Activated naive CD4-positive, alpha-beta T cell treated with anti-CD3 and anti-CD28 coated beads, Interleukin-2, amount 50 U/mL, for 24 hours (primary cell): ENCODE measurements at regions not wholly inside any gene's neighbourhood (a gene's known extent, or its start where the extent isn't known, plus 50 kb on each side); places are given as distances from the start of the nearest gene placed in this dataset.
A peak's percentile ranks its signal among the peaks of the same experiment; 100 is the strongest.

Experiments used
- H3K27ac Mint-ChIP-seq: one replicate; pipeline ENCODE4 v1.8.0; 2021; ENCODE audit warnings: mild to moderate bottlenecking, mixed read lengths
- H3K27me3 Mint-ChIP-seq: one replicate; pipeline ENCODE4 v1.8.0; 2021; ENCODE audit warnings: mixed read lengths
- H3K36me3 Mint-ChIP-seq: one replicate; pipeline ENCODE4 v1.8.0; 2021; ENCODE audit warnings: mixed read lengths
- H3K4me1 Mint-ChIP-seq: one replicate; pipeline ENCODE4 v1.8.0; 2021; ENCODE audit warnings: mixed read lengths
- H3K4me3 Mint-ChIP-seq: one replicate; pipeline ENCODE4 v1.8.0; 2021; ENCODE audit warnings: mild to moderate bottlenecking, mixed read lengths
- H3K9me3 Mint-ChIP-seq: one replicate; pipeline ENCODE4 v1.8.0; 2021; ENCODE audit warnings: mixed read lengths

DNA sequence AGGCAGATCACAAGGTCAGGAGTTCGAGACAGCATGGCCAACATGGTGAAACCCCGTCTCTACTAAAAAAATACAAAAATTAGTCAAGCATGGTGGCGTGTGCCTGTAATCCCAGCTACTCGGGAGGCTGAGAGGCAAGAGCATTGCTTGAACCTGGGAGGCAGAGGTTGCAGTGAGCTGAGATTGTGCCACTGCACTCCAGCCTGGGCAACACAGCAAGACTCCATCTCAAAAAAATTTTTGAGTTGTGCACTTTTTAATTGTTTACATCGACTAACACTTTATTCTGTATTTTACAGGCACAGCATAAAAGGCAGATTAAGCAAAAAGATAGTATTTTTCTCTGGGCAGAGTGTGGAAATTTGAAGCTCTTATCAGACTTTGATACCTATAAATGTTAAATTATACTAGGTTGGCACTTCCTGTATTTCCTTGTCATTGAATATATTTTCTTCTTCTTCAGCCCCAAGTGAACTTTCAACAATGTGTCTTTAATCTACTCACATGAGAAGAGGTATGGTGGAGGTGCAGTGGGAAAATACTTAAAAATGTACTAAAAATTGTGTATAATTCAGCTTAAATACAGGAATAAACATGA lies 180.6 kb upstream of the ELL2 start:
- H3K27me3 Mint-ChIP-seq, result peaks cover 12% of the 10 kb centered on the region
- H3K4me3 Mint-ChIP-seq, result no peak overlapping the region
- no peaks in the 10 kb centered on the region for H3K9me3 Mint-ChIP-seq
- H3K4me1 Mint-ChIP-seq, result no peaks in the 10 kb centered on the region
- no peak overlapping the region for H3K27ac Mint-ChIP-seq
- no peaks in the 10 kb centered on the region for H3K36me3 Mint-ChIP-seq

DNA sequence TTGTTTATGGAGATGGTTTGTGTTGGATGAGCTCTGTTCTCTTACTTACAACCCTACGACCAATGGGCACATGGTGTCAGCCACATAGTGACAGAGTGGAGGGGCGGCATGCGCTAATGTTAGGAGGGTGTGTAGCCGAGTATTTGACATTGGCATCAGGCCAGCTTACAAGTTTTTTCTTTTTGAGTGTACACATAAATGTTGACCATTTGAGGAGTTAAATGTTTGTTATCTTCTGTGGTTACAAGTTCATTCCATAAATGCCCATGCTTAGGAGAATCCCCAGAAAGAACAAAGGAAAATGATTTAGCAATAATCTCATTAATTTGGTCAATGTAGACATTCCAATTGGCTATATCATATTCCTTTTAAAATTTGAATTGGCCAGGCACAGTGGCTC lies 180.1 kb upstream of the ELL2 start:
- Mint-ChIP-seq H3K4me1 (no peaks in the 10 kb centered on the region), H3K27me3 (peaks cover 12% of the 10 kb centered on the region), H3K9me3 (no peaks in the 10 kb centered on the region), H3K27ac (peak overlapping the region; percentile 23), H3K36me3 (no peaks in the 10 kb centered on the region), H3K4me3 (no peak overlapping the region)

DNA sequence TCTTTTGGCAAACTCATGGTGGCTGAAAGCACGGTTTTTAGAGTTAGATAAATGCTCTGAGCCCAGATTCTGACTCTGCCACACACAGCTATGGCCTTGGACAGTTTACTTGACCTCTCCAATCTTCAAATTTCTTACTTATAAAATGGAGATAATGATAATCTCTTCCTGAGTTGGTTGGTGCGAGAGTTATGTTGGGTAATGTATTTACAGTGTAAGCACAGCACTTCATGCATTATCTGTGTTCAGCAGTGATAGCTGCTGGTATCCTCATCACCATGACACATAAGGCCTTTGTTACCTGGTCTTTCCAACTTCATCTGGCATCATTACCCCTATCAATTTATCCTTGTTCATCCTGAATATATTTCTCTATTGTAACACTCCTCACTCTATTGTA lies 178.8 kb upstream of the ELL2 start:
- Mint-ChIP-seq H3K27ac (no peak overlapping the region), H3K4me3 (no peak overlapping the region), H3K36me3 (no peaks in the 10 kb centered on the region), H3K27me3 (peaks cover 16% of the 10 kb centered on the region), H3K9me3 (no peaks in the 10 kb centered on the region), H3K4me1 (no peaks in the 10 kb centered on the region)

DNA sequence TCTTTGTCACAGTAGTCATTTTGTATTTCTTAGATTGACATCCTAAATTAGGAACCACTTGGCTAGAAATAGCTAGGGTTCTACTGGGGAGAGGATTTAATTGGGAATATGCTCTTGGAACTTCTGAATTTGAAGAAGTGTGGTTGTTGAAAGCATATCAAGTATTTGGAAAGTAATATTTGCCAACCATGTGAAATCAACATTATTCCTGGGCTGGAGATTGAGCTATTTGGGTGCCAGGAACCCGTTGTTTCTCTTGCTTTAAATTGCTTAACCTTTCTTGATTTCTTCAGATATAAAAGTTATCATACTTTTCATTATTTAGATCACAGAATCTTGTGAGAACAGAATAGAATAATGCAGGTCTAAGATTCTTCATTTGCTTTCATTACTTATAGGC lies 178.4 kb upstream of the ELL2 start:
- Mint-ChIP-seq H3K27me3 (peaks cover 16% of the 10 kb centered on the region), H3K4me3 (no peak overlapping the region), H3K27ac (no peak overlapping the region), H3K9me3 (no peaks in the 10 kb centered on the region), H3K36me3 (no peaks in the 10 kb centered on the region), H3K4me1 (no peaks in the 10 kb centered on the region)

DNA sequence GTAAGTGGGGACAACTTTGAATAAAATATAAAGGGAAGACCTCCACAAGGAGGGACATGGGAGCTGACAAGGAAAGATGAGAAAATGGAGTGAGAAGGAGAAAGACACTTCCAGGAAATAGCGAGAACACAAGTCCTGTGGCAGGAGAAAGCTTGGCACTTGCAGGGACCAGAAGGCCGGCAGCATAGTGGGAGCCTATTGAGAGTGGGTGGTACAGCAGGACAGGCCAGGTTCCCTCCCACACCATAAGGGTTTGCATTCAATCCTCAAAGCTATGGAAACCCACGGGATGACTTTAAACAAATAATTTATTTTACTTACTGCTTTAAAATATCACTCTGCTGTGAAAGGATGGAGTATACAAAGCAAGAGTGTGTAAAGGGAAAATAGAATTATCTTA lies 173.2 kb upstream of the ELL2 start:
- Mint-ChIP-seq H3K36me3 (no peaks in the 10 kb centered on the region), H3K9me3 (no peaks in the 10 kb centered on the region), H3K27ac (no peak overlapping the region), H3K27me3 (peaks cover 10% of the 10 kb centered on the region), H3K4me3 (no peak overlapping the region), H3K4me1 (no peaks in the 10 kb centered on the region)

DNA sequence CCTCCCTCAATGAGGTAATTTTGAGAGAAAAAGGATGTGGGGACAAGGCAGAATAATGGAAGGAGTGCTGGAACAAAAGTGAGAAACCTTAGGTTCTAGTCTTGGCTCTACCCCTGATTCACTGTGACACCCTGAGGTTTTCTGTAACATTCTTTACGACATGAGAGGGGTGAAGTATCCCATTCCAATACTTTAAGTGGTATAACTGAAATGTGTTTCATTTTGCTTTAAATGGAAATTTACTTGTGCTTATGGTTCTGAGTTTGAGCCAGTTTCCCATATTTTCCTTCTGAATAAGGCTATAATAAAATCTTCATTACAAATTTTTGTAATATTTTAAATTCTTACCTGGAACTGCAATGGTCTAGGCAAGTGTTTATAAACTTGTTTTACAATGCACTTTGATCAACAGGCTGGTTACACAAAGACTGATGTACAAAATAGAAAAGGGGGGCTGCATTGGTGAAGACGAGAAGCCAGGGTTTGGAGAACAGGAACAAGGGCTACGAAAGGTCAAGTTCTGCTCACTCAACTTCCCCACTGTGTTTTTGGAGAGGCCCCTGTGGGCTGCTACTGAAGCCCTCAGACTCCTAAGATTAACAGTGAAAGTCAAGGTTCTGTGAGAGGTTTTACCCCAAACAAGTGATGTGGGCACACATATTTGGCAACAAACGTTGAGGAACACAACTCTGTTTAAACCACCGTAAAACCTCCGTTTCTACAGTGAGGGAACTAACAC lies 171.9 kb upstream of the ELL2 start:
- no peak overlapping the region for H3K27ac Mint-ChIP-seq
- H3K9me3 Mint-ChIP-seq, result no peaks in the 10 kb centered on the region
- H3K27me3 Mint-ChIP-seq, result peaks cover 5% of the 10 kb centered on the region
- H3K4me1 Mint-ChIP-seq, result no peaks in the 10 kb centered on the region
- no peak overlapping the region for H3K4me3 Mint-ChIP-seq
- no peaks in the 10 kb centered on the region for H3K36me3 Mint-ChIP-seq

DNA sequence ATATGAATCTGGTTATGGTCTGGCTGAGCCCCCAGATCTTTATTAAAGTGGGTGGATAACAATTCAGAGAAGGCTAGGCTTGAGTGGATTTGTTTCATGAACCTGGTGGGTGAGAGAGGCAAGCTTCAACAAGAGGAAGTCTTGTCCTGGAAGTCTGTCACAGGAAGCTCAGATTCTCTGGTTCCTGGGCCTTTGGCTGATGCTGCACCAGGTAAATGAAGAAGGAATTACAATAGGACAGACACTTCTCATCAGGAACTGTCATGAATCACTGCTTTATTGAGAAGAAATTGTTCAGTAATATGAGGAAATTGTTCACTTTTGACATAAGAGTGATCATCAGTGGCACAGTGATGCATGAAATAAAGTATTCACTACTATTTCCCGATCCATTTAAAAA lies 167.6 kb upstream of the ELL2 start:
- no peaks in the 10 kb centered on the region for H3K36me3 Mint-ChIP-seq
- H3K4me3 Mint-ChIP-seq, result no peak overlapping the region

DNA sequence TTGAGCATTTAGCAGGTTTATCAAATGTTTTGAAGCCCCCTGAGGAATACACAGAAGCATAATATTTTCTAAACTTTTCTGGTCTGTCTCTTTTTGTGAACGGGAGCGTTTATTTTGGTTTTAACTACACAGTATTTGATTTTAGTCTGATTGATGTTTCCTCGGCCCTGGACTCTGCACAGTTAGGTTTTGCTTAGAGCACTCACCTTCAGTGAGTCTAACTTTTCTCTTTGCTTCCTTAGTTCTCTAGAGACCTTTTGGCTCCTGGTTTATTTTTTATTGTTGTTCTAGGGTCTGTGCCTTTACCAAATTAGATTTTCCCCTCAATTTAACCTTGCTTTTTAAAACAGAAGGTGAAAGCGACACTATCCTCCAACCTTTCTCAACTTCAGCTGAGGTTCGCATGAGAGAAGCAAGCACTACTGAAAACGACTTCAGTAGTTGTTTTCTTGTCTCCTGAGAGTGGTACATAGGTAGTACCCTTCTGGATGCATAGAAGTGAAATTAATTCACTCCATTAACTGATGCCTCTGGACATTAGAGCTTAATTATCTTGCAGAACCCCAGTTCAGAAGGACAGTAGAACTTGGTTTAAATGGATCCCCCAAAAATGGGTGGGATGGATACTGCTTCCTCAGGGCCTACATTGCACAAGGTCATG lies 166.7 kb upstream of the ELL2 start:
- no peak overlapping the region for H3K4me3 Mint-ChIP-seq
- no peaks in the 10 kb centered on the region for H3K9me3 Mint-ChIP-seq
- no peak overlapping the region for H3K27ac Mint-ChIP-seq
- peaks cover 10% of the 10 kb centered on the region for H3K27me3 Mint-ChIP-seq
- H3K36me3 Mint-ChIP-seq, result no peaks in the 10 kb centered on the region
- no peaks in the 10 kb centered on the region for H3K4me1 Mint-ChIP-seq

More for the DNA sequence above, 167.6 kb upstream of the ELL2 start:
- H3K27ac Mint-ChIP-seq, result no peak overlapping the region
- H3K4me1 Mint-ChIP-seq, result no peaks in the 10 kb centered on the region
- peaks cover 8% of the 10 kb centered on the region for H3K27me3 Mint-ChIP-seq
- H3K9me3 Mint-ChIP-seq, result no peaks in the 10 kb centered on the region

DNA sequence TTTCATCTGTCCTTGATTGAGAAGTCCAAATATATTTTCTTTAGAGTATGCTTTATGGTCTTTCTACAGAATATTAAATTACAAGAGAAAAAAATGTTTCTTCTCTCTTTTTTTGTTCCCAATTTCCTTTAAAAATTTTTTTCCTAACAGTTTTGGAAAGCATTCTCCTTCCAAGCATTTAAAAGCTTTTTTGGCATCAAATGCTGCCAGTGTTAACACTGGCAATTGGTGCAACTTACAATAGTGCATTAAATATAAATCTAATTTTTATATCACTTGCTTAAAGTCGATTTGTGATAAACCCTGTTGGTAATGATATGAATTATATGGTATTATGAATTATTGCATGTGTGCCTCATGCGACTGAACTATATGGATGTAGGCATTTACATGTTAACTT lies 165.9 kb upstream of the ELL2 start:
- Mint-ChIP-seq H3K36me3 (no peaks in the 10 kb centered on the region), H3K27me3 (peaks cover 10% of the 10 kb centered on the region), H3K27ac (no peak overlapping the region), H3K4me1 (no peaks in the 10 kb centered on the region), H3K9me3 (no peaks in the 10 kb centered on the region), H3K4me3 (no peak overlapping the region)

DNA sequence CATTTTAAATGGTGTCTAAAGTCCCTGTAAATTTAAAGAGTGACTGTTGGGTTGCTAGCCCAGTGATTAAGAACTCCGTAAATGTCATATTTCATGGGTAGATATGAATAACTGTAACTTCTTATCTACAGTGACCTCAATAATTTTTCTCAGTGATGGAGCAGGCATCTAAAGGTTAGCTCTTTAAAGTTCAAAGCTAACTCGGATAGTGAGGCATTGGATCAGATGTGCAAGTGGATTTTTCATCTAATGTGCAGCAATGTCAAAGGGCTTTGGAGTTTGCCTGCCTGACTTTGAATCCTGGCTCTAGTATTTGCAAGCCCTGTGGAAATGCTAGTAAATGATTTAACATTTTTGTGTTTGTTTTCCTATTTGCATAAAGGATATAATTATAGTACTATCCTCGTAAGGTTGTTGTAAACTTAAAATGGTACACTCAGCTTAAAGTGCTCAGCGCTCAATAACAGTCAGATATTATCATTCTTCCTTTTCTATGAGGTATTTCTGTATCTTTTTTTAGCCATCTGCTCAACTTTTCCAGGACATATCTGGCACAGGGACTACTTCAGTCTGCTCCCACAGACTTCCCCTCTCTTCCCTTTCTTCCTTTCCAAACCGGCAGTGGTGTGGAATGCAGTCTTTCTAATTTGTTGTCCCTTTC lies 163.7 kb upstream of the ELL2 start:
- Mint-ChIP-seq H3K4me3 (no peak overlapping the region), H3K9me3 (no peaks in the 10 kb centered on the region), H3K27me3 (peaks cover 9% of the 10 kb centered on the region), H3K27ac (no peak overlapping the region), H3K36me3 (no peaks in the 10 kb centered on the region), H3K4me1 (no peaks in the 10 kb centered on the region)

DNA sequence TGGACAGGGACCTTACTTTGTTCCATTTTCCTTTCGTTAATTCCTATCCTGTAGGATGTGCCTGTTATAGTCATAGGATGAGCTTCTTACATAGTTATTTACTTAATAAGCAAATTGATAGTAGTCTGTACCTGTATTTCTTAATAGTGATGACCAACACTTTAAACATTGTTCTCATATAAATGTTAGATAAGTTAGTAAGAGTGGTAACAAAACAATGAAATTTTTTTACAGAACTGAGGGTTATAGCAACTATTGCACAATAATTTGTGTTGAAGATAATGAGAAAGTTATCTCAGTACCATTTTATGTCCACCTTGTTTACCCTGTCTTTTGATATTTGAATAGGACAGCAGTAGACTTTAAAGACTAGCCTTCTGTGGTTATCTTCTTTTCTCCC lies 162.9 kb upstream of the ELL2 start:
- H3K27me3 Mint-ChIP-seq, result peaks cover 9% of the 10 kb centered on the region
- no peaks in the 10 kb centered on the region for H3K36me3 Mint-ChIP-seq
- H3K4me3 Mint-ChIP-seq, result no peak overlapping the region
- H3K9me3 Mint-ChIP-seq, result no peaks in the 10 kb centered on the region
- H3K27ac Mint-ChIP-seq, result no peak overlapping the region
- H3K4me1 Mint-ChIP-seq, result no peaks in the 10 kb centered on the region

DNA sequence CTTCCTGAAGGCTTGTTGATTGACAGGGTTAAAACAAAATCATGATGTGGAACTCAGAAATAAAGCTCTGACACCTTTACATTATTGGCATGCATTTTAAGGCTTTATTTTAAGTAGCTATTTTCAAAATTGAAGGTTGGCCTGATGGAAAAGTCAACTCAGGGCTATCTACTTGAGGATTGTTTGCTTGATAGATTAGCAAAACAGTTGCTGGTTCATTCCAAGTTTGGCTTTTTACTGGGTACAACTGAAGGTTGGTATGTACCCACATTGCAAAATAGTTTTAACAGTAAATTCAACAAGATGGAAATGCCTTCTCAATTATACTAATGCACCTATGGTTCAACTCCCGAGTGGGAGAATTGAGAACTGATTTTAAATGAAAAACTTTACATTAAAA lies 161.8 kb upstream of the ELL2 start:
- H3K27me3 Mint-ChIP-seq, result peaks cover 9% of the 10 kb centered on the region
- no peaks in the 10 kb centered on the region for H3K36me3 Mint-ChIP-seq
- H3K4me1 Mint-ChIP-seq, result no peaks in the 10 kb centered on the region
- H3K27ac Mint-ChIP-seq, result no peak overlapping the region
- H3K4me3 Mint-ChIP-seq, result no peak overlapping the region
- no peaks in the 10 kb centered on the region for H3K9me3 Mint-ChIP-seq

DNA sequence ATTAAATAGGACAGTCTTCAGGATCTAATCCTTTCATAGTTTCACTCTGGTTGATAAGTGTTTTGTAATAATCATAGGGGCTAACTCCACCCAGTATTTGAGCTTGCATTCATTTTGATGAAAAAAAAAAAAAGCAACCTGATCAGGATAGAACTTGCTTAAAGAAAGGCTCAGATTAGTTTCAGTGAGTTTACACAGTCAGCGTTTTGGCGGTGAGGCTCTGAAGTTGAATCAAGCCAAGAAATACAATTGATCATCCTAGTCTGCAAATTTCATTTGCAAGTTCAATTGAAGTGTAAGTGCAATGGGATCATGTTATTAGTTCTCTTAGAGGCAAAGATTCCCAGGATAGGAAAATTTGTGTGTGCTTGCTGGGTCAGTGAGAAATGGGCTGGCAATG lies 159.7 kb upstream of the ELL2 start:
- Mint-ChIP-seq H3K27me3 (peaks cover 5% of the 10 kb centered on the region), H3K27ac (no peak overlapping the region), H3K4me3 (no peak overlapping the region), H3K4me1 (no peaks in the 10 kb centered on the region), H3K36me3 (no peaks in the 10 kb centered on the region), H3K9me3 (no peaks in the 10 kb centered on the region)

DNA sequence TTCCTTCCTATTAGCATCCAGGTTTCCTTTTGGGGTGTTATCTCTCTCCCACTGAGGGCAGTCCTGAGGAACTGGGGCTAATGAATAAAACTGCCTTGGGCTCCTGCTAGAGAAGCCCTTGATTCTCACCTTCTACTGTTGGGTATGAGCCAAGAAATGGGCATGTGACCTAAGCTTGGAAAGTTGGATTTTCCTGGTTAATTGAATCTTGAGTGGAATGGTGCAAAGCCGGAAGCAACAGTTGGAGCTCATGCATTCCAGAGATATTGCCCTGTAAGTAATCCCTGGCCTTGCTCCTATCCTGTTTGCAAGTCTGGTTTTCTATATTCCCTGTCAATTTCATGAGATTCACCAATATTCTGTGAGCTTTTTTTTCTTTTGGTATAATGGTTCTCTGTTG lies 158.5 kb upstream of the ELL2 start:
- Mint-ChIP-seq H3K4me3 (no peak overlapping the region), H3K9me3 (no peaks in the 10 kb centered on the region), H3K4me1 (peaks cover 3% of the 10 kb centered on the region), H3K27me3 (peaks cover 2% of the 10 kb centered on the region), H3K27ac (no peak overlapping the region), H3K36me3 (no peaks in the 10 kb centered on the region)

DNA sequence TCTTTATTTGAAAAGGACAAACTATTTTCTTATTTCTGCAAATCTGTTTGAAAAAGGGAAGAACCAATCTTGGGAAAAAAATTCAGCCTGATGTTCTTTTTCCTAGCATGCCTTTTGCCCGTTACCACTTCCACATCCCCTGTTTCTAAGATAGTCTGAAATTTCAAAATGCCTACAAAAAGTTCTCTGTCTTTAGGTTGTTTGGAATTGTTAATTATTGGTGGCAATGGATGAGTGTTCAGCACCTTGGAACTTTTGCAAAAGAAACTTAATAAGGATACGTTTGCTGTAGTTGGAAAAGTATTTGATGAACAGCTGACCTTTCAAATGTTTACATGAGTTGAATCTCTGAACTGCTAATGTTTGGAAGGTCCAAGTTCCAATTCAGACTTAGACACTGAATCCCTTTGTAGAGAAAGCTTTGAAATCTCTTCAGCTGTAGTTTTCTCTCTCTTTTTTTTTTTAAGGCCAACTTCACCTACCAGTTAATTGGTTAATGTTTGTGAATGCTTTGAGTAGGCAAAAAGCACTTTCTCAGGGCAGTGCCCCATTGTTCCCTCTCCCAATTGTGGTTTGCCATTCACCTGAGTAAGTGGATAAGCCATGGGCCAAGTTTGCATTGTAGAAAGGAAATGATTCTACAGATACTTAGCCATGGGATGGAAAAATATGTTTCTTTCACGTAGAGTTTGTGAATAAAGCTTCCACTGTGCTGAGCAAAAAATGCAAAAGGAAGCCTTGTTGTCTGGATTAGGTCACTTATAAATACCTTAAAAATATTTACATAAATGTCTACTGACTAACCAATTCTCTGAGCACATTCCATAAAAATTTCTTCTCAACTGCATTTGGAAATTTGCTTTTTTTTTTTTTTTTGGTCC lies 156.4 kb upstream of the ELL2 start:
- Mint-ChIP-seq H3K27me3 (no peaks in the 10 kb centered on the region), H3K9me3 (no peaks in the 10 kb centered on the region), H3K4me3 (no peak overlapping the region), H3K4me1 (peaks cover 3% of the 10 kb centered on the region), H3K27ac (no peak overlapping the region), H3K36me3 (no peaks in the 10 kb centered on the region)
